Liver (tissue), 3 donors: ENCODE measurements at regions not wholly inside any gene's neighbourhood (a gene's known extent, or its start where the extent isn't known, plus 50 kb on each side); places are given as distances from the start of the nearest gene placed in this dataset.

Experiments used
- CTCF ChIP-seq: fragments of 150-350 bp; IDR thresholded peaks from 2 replicates; pipeline ENCODE4 v1.5.1; 2017; ENCODE audit warnings: improper control_type of control experiment, low read depth, low read length; ENCODE audit not compliant: missing input control
- EGR1 ChIP-seq, 2 donors: IDR thresholded peaks; 2 replicates each; pipeline ENCODE4 v1.6.1; 2016 to 2018; ENCODE audit warnings: antibody characterized with exemption in 2 of 2, low read depth in 2 of 2
- HNF4G ChIP-seq: IDR thresholded peaks from 2 replicates; pipeline ENCODE4 v1.6.1; 2016; ENCODE audit warnings: antibody characterized with exemption
- REST ChIP-seq: IDR thresholded peaks from 2 replicates; pipeline ENCODE4 v1.6.1; 2016; ENCODE audit warnings: antibody characterized with exemption, mild to moderate bottlenecking
- RXRA ChIP-seq, 2 donors: IDR thresholded peaks; 2 replicates each; pipeline ENCODE4 v1.6.1; 2017 to 2018; ENCODE audit warnings: antibody characterized with exemption in 2 of 2, mild to moderate bottlenecking in 1 of 2
- SP1 ChIP-seq: IDR thresholded peaks from 2 replicates; pipeline ENCODE4 v1.6.1; 2018; ENCODE audit warnings: antibody characterized with exemption, mild to moderate bottlenecking
- TAF1 ChIP-seq: conservative IDR thresholded peaks from 2 replicates; pipeline ENCODE4 v1.6.1; 2016; ENCODE audit warnings: antibody characterized with exemption, mild to moderate bottlenecking
- ZBTB33 ChIP-seq: IDR thresholded peaks from 2 replicates; pipeline ENCODE4 v1.6.1; 2016; ENCODE audit warnings: antibody characterized with exemption
- donor health status: healthy.
- donor health status: healthy.

GRCh38 chrX:147757750-147758149, 154.0 kb upstream of the FMR1 start:
- TF ChIP-seq TAF1 = no peak
- TF ChIP-seq HNF4G = no peak
- no peak for TF ChIP-seq CTCF
- no peak for TF ChIP-seq ZBTB33
- no peak for TF ChIP-seq REST
- no peak for TF ChIP-seq RXRA (IDR thresholded peaks at IDR 0.05)
- TF ChIP-seq EGR1 (IDR thresholded peaks at IDR 0.05; ENCODE audit: low read depth in 2 of 2) = no peak
- no peak for TF ChIP-seq SP1
